ENCODE measurements at regions not wholly inside any gene's neighbourhood (a gene's known extent, or its start where the extent isn't known, plus 50 kb on each side); places are given as distances from the start of the nearest gene placed in this dataset.

GRCh38 chr16:76222087-76222486 is 55.1 kb upstream of the CNTNAP4 start:
- no peaks in the 10 kb centered on the region for H3K9me3 ChIP-seq (ENCODE audit: control insufficient read depth, insufficient read depth, low read length)
- no peaks in the 10 kb centered on the region; the same call in 1 of the 2 replicates for H3K27me3 ChIP-seq (ENCODE audit: control insufficient read depth, low read length)
- no peak overlapping the region for H3K27ac ChIP-seq (ENCODE audit: low read depth, low read length)

GRCh38 chr16:76222853-76223252 is 54.3 kb upstream of the CNTNAP4 start:
- Histone ChIP-seq H3K4me1 (ENCODE audit: control insufficient read depth, low read length) (no peaks in the 10 kb centered on the region), H3K4me3 (ENCODE audit: low read length) (no peak overlapping the region), H3K27ac (ENCODE audit: low read depth, low read length) (no peak overlapping the region), H3K79me2 (ENCODE audit: control insufficient read depth, low read length) (no peaks in the 10 kb centered on the region), H3K9me3 (ENCODE audit: control insufficient read depth, insufficient read depth, low read length) (no peaks in the 10 kb centered on the region), H3K9me2 (replicated peaks; ENCODE audit: control insufficient read depth, low read length) (no peaks in the 10 kb centered on the region), H4K20me1 (ENCODE audit: control insufficient read depth, insufficient read depth, low read depth, low read length) (no peaks in the 10 kb centered on the region), H3K36me3 (ENCODE audit: control insufficient read depth, low read length) (no peaks in the 10 kb centered on the region), H3K4me2 (ENCODE audit: low read length) (no peak overlapping the region), H3F3A (ENCODE audit: control insufficient read depth, insufficient read depth) (no peaks in the 10 kb centered on the region), H3K27me3 (ENCODE audit: control insufficient read depth, low read length) (no peaks in the 10 kb centered on the region; the same call in 1 of the 2 replicates)
- TF ChIP-seq EZH2phosphoT487 (IDR thresholded peaks at IDR 0.05; ENCODE audit: borderline replicate concordance, low read length) (no peak), CTCF (IDR thresholded peaks at IDR 0.05; ENCODE audit: low read depth, low read length, poor library complexity, severe bottlenecking) (no peak)

More at GRCh38 chr16:76222087-76222486, 55.1 kb upstream of the CNTNAP4 start:
- Histone ChIP-seq H3K4me1 (ENCODE audit: control insufficient read depth, low read length) (no peaks in the 10 kb centered on the region), H3K4me3 (ENCODE audit: low read length) (no peak overlapping the region), H3K4me2 (ENCODE audit: low read length) (no peak overlapping the region), H3K79me2 (ENCODE audit: control insufficient read depth, low read length) (no peaks in the 10 kb centered on the region), H3F3A (ENCODE audit: control insufficient read depth, insufficient read depth) (no peaks in the 10 kb centered on the region), H3K9me2 (replicated peaks; ENCODE audit: control insufficient read depth, low read length) (no peaks in the 10 kb centered on the region), H4K20me1 (ENCODE audit: control insufficient read depth, insufficient read depth, low read depth, low read length) (no peaks in the 10 kb centered on the region), H3K36me3 (ENCODE audit: control insufficient read depth, low read length) (no peaks in the 10 kb centered on the region)
- TF ChIP-seq CTCF (IDR thresholded peaks at IDR 0.05; ENCODE audit: low read depth, low read length, poor library complexity, severe bottlenecking), result no peak
- no peak for TF ChIP-seq EZH2phosphoT487 (IDR thresholded peaks at IDR 0.05; ENCODE audit: borderline replicate concordance, low read length)

- TF ChIP-seq EZH2phosphoT487 (IDR thresholded peaks at IDR 0.05; ENCODE audit: borderline replicate concordance, low read length) (no peak), CTCF (IDR thresholded peaks at IDR 0.05; ENCODE audit: low read depth, low read length, poor library complexity, severe bottlenecking) (no peak)
- H3K27me3 ChIP-seq (ENCODE audit: control insufficient read depth, low read length), result no peaks in the 10 kb centered on the region; the same call in 1 of the 2 replicates
- H3K9me3 ChIP-seq (ENCODE audit: control insufficient read depth, insufficient read depth, low read length), result no peaks in the 10 kb centered on the region
- H3F3A ChIP-seq (ENCODE audit: control insufficient read depth, insufficient read depth), result no peaks in the 10 kb centered on the region
- H3K36me3 ChIP-seq (ENCODE audit: control insufficient read depth, low read length), result no peaks in the 10 kb centered on the region
- no peak overlapping the region for H3K4me3 ChIP-seq (ENCODE audit: low read length)
- no peak overlapping the region for H3K27ac ChIP-seq (ENCODE audit: low read depth, low read length)
- no peak overlapping the region for H3K4me2 ChIP-seq (ENCODE audit: low read length)
- no peaks in the 10 kb centered on the region for H3K79me2 ChIP-seq (ENCODE audit: control insufficient read depth, low read length)
- H3K4me1 ChIP-seq (ENCODE audit: control insufficient read depth, low read length), result no peaks in the 10 kb centered on the region
- H4K20me1 ChIP-seq (ENCODE audit: control insufficient read depth, insufficient read depth, low read depth, low read length), result no peaks in the 10 kb centered on the region
- H3K9me2 ChIP-seq (replicated peaks; ENCODE audit: control insufficient read depth, low read length), result no peaks in the 10 kb centered on the region
Measured at GRCh38 chr16:76226011-76226410, 51.2 kb upstream of the CNTNAP4 start.
